ENCODE measurements at regions not wholly inside any gene's neighbourhood (a gene's known extent, or its start where the extent isn't known, plus 50 kb on each side); places are given as distances from the start of the nearest gene placed in this dataset.
"Not testable (repeated sequence)": the region's sequence is repeated elsewhere in the genome, so short reads cannot be mapped to it uniquely, and the experiment has no call there.

DNA sequence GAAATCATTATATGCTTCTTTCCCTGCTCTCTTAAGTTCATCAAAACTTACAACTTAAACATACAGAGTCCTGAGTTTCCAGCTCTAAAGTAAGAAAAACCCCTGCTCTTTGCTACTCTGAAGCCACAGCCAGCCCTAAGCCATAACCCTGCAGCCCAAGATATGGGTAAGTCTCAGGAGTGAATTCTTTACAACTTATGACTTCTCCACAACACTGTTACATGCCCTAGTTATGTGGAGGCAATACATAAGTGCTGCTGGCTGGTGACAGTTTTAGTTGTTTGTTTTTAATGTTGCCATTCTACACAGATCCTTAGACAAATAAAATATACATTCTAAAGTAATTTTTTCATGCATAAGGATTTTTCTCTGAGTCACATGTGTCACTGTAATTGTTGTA is 100.2 kb downstream of the FBXO8 start:
- DNase-seq, result no peak

DNA sequence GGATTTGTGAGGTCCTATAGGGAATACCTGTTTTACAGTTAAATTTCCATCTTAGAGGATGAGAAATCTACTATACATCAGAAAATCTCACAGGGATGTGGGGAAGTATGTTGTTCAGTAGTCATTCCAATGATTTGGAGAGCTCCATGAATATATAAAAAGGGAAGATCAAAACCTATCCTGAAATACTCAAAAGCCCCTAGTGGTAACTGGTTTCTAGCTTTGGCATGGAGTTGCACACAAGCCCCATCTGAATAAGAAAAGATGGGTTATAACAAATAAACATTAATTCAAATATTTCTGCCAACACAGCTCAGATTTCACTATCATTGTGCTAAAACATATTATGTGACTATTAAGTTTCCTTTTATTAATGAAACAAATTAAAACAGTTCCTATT is 101.6 kb downstream of the FBXO8 start:
- DNase-seq, result no peak

DNA sequence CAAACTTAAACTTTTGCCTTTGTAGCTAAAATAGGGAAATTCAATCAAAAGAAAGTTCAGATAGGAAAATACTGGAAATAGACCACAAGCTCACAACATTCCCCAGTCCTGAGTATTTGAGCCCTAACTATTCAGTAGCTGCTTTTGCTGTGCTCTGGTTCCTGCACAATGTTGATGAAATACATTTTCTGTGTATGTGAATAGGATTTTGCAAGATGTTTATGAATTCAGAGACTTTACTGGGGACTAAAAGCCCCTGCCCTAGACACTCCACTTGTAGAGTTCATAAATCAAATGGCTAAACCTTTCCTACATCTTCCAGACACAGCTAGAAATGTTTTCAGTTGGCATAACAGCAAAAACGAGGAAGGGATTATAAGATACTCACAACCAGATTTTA is 105.9 kb downstream of the FBXO8 start:
- DNase-seq, result no peak

DNA sequence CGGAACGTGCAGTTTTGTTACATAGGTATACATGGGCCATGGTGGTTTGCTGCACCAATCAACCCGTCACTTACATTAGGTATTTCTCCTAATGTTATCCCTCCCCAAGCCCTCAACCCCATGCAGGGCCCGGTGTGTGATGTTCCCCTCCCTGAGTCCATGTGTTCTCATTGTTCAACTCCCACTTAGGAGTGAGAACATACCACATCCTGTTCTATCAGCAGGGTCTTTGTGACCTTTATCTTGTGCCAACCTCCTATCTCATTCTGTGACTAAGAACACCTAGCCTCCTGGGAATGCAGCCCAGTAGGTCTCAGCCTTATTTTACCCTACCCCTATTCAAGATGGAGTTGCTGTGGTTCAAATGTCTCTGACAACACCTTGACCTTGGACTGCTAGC is 107.6 kb downstream of the FBXO8 start:
- DNase-seq, result not testable (repeated sequence)

DNA sequence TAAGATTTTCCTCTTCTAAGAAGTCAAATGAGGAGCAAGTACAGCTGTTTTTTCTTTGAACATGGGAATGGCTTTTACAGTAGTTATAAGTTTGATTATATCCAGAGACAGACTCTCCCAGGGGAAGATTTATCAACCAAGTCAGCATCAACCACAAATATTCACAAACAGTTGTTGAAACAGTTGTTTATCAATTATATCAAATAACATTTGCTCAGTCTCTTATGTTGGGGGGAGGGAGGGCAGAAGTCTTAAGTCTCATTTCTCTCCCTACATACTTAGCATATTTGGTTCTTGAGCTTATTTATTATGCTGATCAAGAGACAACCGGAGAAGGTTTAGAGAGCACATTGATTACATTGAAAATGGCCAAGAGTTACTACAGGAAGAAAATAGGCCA is 110.1 kb downstream of the FBXO8 start:
- no peak for DNase-seq

DNA sequence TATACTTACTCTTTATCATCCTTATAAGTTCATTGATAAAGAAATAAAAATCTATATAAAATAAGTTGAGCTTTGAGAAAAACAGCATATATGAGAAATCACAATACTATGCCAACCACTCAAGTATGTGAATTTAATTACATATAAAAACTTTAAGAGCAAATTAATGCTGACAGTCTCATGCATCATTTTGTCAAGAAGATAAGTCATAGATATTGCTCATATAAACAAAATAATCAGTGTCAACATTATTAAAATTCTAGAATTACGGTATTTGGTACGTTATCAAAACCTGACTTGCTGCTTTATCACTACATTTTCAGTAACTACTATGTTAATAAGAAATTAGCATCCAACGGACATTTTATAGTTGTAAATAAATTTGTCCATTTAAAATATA is 111.2 kb downstream of the FBXO8 start:
- DNase-seq, result no peak

DNA sequence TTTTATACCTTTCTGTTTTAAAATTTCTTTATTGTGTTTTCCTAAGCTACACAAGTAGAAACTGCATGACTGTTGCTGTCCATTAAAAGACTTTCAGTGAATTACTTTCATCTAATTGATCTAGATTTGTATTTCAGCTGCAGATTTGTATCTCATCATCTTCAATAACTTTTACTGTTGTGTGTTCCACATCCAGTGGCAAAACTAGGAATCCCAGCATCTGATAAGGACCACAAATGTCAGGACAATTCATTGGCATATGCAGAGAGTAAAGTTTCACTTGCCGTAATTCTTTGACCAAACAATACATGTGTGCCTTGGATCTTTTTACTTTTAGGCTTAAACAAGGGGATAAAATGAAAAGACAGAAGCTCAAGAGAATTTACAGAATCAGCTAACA is 112.6 kb downstream of the FBXO8 start:
- no peak for DNase-seq

DNA sequence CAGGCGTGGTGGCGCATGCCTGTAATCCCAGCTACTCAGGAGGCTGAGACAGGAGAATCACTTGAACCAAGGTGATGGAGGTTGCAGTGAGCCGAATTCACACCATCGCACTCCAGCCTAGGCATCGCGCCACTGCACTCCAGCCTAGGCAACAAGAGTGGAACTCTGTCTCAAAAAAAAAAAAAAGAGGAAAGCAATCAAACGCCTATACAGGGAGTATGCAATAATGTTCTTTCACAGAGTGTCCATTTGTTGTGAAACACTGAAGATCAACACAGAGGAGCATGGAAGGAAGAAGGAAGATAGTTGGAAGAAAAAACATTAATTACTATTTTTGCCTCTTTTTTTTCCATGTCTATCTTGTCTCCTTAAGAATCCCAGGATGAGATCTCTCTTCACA is 113.4 kb downstream of the FBXO8 start:
- no peak for DNase-seq

DNA sequence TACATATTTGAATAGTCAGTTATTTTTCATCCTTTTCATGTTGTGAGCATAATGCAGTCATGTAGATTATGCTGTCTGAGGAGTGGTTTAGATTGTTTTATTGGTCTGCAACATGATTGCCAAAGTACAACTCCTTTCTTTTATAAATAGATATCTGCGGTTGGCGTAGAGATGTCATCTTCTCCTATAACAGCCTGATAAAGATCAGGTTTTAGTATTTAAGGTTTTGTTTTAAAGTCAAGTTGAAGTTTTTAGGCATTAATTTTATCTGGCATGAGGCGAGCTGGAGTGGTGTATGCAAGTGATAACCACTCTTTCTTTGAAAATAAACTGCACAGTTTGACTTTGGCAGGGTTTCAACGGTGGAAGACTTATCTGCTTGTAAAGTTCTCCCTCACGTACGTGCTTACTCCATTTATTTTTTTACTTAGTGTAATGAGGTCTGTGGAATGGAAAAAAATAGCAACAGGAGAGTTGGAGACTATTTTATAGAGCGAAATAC is 126.3 kb downstream of the FBXO8 start:
- no peak for DNase-seq

DNA sequence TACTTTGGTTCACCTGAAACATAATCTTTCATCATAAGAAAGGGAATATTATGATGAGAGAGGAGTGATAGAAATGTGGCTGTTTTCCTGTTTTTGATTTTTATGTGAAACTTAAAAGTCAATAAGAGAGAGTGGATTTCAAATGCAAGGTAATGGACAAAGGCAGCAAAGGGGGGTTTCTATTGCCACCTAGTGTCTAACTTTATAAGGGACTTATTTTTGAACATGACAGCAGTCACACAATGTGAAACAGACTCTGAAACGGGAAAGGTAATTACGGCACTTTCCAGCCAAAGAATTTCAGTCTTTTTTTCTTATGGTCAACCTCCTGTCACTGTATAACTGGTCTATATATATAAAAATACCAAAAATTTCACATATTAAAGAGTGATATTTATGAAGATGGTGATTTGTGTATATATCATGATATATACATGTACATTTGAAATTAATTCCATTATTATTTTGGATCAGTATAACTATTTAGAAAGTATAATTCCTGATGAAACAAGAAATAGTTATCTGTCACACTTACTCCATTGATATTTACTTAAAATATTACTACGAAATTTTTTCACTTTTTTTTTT is 127.1 kb downstream of the FBXO8 start:
- DNase-seq, result peak; percentile 46

DNA sequence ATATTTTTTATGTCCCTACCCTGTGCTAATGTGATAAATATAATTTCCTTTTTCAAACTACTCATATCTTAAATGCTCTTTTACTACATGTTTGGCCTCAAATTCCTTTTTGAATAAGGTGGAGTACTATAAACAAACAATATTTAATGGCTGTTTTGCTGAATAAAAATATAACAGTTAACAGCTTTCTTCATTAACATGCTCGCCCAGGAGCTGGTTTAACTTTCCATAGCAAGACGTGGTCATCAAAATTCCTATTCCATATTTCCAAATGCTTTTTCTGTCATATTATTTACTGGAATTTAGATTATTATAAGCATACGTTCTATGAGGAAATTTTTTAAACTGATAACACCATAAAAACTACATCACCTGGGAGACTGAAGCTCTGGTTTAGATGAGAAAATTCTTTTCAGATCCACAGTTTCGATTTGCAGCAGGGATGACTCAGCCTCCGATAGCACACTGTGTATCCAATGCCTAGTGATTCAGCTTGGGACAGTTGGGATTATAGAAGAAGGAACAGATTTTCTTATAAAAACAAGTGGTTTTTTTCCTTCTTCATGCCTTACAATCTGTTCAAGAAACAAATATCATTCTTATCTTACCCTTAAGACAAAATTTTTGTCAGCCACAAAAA is 129.1 kb downstream of the FBXO8 start:
- DNase-seq, result peak; percentile 9

DNA sequence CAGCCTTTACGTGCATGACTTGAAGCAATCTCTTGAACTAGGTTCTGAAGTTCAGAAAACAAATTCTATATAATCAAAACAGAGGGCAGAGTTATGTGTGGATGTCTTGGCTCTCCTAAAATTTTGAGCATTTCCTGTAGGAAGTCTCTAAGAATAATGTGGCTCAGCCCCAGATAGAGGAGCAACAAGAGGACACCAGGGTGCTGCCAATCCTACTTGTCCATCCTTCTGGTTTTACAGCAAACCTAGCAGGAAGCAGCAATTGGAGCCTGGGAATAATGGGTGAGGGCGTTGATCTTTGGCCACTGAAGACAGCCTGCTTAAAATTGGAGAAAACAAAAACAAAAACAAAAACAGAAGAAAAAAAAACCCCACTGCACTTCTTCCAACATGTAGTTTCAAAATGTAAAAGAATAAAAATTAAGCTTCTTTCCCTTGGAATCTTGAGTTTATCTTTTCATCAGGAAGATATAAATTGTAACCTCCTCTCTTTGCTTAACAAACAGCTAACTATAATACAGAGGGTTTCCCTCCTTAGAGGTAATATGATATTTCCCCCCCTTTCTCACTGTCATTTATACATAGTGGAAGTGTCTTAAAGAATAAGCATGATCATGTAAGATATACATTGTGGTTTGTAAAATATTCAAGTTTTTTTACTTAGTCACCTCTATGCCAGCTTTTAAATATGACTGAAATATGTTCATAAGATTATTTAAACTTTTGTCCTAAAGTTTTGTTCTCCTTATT is 130.6 kb downstream of the FBXO8 start:
- DNase-seq, result no peak

DNA sequence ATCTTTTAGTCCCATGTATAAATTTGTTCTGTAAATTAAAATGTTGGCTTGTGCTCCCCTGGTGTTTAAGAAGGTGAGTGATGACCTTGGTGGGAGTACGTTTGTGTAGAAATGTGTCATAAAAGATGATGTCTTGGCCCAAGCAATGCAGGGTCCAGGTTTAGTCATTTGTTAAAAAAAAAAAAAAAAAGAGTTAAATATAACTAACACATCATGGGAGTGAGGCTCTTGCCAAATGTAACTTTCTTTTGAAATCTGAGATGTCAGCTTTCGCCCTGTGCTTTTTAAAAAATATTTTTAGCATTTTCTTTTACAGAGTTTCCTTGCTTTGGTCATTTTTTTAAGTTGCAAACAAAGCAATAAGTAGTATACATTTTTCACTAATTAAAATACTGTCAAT is 135.6 kb downstream of the FBXO8 start:
- no peak for DNase-seq

DNA sequence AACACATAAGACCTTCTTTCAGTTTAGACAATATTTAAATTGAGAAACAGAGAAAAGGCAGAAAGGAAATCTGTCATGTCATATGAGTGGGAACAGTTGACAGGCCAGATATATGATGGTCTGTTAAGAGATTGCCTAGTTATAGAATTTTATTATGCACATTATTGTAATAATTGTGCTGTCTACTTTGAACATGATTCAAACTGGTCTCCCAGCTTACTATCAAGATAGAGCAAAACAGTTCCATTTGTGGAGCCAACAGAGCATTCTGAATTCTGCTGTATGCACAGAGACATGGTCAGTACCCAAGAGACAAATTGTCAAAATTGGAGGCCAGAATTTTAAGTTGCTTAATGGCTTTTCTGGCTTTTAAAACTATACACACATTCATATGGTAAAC is 139.4 kb downstream of the FBXO8 start:
- no peak for DNase-seq

DNA sequence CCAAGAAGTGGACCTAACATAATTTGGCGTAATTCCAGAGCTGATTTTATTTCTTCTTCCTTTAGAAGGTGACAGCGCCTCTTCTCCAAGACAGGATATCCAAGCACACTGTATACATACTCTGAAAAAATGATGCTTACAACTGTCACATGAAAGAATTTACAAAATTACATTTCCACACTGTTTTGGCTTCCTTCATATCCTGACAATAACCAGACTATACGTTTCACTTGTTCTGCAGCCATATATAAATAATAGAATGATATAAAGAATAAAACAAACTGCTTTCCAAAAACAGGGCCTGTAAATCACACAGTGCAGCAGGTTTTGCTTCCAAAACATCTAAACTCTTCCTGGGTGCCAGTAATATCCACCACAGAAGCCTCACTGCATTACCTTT is 141.6 kb downstream of the FBXO8 start:
- DNase-seq, result no peak

DNA sequence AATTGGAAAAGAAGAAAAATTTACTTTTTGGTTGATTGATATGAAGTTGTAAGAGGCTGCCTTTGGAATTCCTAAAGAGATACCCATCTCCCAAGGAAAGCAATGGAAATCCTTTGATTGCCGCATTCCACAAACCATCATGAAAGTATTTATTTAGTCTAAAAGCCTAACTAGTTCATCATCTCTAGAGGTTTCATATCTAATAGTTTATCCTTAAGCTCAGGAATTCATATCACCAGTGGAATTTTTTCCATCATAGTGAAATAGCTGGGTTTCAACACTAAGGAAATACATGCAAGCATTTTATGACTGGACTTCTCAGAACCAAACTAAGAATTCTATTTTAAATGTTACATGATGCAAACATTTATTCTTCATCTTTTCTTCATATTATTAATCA is 144.9 kb downstream of the FBXO8 start:
- no peak for DNase-seq

DNA sequence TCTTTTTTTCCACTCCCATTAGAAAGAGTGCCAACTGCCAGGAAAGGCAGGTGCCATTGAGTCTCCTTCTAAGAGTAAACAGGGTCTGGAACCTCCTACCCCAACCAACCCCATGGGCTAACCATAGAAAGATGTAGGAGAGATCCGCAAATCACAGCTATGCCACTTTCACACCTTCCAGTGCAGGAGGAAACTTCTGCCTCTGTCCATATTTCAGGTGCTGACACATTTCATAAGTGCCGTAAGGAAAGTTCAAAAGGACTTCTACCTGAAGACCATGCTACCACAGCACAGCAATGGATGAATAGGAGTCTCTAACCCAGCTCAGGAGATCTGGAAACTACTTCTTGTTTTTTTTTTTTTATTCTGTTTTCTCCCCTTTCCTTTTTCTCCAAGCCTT is 145.8 kb downstream of the FBXO8 start:
- DNase-seq, result no peak

DNA sequence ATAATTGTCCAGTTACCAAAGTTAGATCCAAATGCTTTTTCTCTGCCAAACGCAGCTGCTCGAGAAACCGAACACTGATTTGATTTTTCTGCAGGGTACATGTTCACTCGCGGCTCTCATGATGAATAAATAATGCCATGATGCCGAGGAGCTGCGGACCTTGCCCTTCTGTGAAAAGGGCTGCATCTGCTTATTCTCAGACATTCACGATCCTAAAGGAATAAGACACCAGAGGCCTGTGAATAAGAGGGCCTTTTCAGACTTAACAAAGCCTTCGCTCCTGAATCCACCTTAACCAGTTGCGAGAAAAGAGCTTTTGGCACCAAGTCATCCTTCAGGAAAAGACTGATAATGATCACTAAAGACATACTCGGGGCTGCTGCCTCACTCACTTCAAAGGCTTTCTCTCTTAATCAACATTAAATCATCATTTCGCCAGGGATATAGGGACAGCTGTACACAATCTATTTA is 147.5 kb downstream of the FBXO8 start:
- DNase-seq, result no peak

DNA sequence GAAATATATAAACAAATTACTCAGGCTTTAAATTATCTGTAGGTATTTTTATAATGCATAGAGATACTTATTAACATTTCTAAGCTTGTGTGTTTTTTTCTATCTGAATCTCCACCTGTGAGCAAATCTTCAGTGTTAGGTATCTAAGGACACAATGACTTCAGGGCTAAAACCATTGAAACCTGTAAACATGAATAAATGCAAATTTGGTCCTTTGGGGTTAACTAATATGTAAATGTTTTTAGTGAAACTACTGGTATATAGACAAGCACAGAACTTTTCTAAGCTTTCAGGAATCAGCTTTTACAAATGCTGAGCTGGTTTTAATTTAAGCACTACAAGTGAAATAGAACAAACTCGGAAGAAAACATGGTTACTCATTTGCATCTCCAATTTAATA is 147.9 kb downstream of the FBXO8 start:
- no peak for DNase-seq

DNA sequence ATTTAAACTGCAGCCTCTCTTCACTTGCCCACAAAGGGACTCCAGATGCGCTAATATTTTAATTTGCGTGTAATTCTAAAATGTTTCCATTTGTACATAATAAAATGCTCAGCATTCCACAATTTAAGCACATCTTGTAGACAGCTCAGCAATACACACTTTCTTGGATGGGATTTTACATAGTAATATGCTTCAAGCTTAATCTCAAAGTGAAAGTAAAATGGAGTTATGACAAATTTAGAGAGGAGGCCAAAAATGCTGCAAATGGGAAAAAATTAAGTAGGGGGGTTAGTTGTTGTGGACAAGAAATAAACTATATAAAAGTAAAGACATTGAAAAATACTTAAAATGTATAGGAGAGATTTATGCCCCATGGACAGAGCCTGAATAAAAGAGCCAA is 149.1 kb downstream of the FBXO8 start:
- no peak for DNase-seq

DNA sequence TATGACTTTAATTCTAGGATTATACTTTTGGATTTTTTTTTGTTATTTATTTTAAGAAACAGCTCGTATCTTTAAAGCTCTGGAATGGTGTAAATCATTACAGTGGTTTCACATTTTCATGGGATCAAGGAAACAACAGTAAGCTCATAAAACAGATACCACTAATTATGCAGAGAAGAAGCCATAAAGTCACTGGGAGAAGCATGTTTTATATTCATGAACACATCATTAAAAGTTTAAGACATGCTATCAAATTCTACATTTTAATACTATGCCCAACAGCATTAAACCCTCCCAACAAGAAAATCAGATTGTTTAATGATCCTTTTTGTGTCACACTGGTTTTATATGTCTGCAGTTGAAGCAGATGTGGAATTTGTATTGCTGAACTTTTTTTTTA is 149.9 kb downstream of the FBXO8 start:
- DNase-seq, result no peak

DNA sequence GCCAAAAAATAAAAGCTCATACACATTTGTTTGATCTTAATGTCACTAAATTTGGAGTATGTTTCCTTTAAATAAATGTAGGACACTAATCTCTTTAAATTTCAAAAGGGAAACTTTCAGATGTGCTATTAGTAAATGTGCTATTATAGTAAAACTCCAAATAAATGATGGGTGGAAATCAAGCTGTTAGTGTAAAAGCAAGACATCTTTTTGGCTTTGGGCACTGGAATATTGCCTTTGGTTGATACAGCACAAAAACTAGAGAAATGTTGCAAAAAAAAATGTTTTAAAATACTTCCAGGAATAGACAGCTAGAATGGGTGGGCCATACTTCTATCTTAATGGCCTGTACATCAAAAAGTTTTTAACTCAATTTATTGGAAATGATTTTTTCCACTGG is 151.6 kb downstream of the FBXO8 start:
- DNase-seq, result no peak

DNA sequence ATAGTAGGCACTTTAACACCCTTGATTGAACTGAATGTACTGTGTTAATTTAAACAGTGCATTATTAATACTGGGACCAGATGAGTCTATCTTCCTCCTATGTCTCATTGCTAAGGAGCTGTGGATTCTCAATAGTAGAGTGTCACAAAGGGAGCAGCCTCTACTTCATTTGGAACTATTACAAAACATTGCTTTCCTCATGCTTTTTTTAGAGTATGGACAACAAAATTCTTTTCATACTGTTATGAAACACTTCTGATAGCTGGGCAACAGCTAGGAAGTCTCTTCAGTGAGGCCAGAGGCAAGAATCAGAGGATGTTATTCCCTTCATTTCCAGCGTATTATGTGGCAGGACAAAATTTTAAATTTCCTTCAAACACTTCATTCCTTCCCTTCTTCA is 160.8 kb downstream of the FBXO8 start:
- no peak for DNase-seq
